ENCODE measurements at regions not wholly inside any gene's neighbourhood (a gene's known extent, or its start where the extent isn't known, plus 50 kb on each side); places are given as distances from the start of the nearest gene placed in this dataset.

DNA sequence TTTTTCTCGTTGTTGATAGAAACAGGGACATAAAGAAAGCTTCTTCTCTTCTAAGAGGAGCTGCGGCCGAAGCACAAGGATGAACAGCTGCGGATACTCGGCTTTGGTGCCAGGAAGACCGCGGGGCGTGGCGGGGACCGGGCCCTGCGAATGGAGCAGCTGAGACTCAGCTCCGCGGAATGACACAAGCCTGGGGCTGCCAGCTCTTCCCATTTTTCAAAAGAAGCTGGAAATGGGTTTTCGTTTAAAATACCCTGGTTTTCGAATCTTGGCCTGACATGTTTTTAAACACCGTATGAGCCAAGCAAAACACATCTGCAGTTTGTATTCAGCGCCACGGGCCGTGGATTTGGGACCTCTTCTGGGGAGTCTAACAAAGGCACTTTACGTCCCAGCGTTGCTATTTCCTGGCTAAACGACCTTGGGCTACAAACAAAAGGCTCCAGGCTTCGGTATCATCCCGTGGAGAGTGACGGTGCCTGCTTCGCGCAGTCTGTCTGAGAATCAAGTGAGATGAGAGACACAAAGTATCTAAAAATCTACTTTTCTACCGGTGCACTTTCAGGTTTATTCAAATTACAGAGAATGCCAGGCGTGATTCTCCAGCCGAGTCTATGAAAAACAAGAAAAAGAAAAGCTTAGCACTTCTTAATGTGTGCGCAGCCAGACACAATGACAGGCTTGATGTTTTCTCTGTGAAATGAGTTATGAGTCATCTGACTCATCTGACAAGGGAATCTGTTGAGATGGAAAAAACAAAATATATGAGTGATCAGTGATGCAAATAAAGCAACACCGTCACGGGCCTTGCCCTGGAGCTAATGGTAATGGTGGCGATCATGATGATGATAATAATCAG, 114.0 kb upstream of the TMEM132D start:
- no peak for DNase-seq (ENCODE audit: low read depth in 2 of 2)

DNA sequence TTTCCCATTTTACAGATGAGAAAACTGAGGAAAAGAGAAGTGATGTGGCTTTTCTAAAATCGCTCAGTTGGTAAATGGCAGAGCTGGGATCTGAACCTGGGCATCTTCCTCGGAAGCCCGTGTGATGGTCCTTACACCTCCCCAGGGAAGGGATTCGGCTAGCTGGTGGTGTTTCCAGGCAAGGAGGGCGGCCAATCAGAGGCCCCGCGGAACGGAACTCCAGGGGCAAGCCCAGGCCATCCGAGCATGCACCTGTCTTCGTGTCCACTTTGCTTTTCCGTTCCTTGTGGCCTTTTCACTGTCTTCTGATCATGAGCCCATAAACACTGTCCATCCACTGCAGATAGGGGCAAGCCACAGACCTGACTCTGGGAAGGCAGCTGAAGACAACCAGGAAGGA, 114.8 kb upstream of the TMEM132D start:
- no peak for DNase-seq (ENCODE audit: low read depth in 2 of 2)

DNA sequence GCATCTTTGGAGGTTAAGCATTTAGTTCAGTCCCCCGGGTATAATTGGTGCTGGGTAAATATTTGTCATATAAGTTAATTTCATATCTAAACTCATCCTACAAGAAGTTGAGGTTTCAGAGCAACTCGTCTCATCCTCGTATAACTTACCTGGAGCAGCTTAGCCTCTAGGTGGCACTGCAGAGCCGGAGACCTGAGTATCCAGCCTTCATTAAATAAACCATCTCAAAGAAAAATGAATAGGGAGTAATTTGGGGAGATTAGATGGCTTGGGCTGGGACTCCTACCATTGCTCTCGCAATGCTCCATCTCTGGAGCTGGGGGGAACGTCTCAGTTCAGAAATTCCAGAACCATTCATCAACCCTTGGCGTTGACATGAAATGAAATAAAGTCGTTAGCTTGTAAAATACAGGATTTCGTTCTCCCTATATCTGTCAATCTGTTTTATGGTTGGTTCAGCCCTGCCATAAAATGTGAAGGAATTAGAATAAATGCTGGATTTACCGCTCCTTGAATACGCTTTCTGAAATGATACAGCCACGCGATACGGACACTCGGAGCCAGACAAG, 122.9 kb upstream of the TMEM132D start:
- DNase-seq (ENCODE audit: low read depth in 2 of 2), result peak; percentile 18 to 28

DNA sequence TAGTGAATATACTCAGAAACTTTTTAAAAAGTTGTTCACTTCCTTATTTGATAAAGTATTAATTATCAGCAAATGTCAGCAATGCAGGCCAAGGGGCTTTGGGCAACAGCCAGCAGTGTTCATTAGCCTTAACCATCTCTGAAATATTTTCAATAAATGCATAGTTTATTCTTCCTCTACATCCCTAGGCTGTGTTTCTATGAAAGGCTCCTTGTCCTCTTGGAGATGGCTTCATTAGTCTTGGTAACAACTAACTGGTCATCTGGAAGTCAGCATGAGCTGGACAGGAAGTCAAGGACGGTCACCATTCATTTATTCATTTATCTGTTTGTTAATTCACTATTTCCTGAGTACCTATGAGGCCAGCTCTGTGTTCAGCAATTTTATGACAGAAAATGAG, 124.0 kb upstream of the TMEM132D start:
- no peak for DNase-seq (ENCODE audit: low read depth in 2 of 2)

DNA sequence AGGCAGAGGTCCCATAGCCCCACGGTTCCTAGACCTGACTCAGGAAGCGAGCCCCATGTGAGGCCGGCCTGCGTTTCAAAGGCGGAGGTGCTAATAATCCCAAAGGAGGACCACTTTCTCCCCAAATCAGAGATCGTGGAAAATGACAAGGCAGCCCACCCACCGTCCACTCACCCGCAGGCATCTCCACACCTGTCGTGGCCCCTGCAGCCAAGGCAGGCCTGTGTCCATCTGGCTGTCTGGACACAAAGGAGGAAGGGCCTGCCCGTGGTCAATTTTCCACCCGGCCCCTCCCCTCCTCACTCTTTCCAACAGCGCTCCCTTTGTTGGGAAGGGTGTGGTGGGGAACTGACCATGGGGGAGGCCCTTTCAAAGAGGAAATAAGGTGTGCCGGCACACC, 125.3 kb upstream of the TMEM132D start:
- DNase-seq (ENCODE audit: low read depth in 2 of 2), result no peak

DNA sequence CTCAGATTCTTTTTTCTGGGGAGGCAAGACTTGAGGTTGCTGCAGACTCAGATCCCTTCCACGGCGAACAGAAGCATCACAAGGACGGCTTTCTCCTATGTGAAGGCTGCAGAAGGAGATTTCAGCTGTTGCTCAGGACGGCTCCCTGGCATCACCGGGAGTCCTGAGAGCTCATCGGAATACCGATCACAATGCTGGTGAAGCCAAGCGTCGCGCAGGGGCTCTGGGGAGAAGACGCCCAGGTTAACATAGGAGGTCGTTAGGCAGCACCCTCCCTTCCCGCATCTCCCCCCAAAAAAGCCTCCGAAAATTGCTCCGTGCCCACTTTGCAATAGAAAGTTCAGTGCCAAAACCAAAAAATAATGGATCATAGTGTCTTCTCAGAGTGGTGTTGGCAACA, 127.2 kb upstream of the TMEM132D start:
- no peak for DNase-seq (ENCODE audit: low read depth in 2 of 2)

DNA sequence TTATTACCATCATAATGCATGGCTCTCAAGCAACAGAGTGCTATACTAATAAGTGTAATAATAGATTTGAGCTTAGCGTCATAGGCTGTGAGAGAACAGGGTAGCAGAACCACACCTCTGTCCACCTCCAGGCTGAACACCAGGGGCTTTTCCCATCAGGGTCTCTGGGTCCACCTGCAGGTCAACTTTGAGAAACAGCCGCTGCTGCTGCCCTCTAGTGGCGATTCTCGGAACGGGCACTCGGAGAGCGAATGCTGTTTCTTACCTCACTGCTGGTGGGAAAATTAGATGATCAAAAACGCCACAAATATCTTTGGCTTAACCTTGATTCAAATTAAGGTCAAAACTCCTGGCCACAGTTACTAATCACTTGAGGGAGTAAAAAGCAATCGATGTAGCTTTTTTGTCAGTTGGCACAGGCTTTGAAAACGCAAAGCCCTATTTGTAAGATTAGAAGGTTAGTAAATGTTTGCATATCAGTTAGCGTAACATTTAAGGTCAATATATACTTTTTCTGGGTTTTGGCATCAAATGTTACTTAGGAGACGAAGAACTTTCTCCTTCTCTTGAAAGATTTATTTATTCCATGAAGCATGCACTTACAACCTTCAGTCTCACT, 127.9 kb upstream of the TMEM132D start:
- DNase-seq (ENCODE audit: low read depth in 2 of 2), result peak; percentile 41 to 67

DNA sequence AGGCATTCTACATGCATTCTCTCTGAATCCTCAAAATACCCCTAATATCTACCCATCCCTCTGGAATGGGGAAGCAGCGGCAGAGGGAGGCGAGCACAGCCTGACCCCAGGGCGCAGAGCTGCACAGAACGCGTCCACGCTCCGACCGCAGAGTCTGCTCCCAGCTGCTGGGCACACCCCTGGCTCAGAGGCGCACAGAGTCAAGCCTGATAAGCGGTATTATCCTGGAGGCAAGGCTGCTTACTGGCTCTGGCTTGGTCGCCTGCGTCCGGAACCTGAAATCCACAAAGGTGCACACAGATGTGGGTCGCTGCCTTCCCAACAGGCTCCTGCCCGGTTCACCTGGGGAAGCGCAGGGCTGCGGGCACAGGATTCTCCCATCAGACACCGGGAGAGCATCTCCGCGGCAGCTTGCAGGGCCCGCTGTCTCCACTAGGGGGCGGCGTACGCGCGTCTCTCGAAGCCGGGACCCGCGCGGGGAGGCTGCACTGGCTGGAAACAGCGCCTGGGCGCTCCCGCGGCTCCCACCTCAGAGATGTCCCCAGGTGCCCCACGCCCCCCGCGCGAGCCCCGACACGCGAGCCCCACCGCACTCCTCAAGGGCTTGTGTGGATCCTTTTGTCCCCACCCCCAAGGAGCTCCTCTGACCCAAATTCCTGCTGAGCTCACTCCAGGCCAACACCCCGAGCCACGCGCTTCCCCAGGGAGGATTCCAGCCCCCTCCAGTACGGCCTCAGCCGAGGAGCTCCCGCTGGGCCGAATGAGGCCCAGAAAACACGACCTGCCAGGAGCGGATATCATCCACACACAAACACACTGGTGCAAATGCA, 120.1 kb upstream of the FZD10 start:
- peak; percentile 34 to 69 for DNase-seq (ENCODE audit: low read depth in 2 of 2)

DNA sequence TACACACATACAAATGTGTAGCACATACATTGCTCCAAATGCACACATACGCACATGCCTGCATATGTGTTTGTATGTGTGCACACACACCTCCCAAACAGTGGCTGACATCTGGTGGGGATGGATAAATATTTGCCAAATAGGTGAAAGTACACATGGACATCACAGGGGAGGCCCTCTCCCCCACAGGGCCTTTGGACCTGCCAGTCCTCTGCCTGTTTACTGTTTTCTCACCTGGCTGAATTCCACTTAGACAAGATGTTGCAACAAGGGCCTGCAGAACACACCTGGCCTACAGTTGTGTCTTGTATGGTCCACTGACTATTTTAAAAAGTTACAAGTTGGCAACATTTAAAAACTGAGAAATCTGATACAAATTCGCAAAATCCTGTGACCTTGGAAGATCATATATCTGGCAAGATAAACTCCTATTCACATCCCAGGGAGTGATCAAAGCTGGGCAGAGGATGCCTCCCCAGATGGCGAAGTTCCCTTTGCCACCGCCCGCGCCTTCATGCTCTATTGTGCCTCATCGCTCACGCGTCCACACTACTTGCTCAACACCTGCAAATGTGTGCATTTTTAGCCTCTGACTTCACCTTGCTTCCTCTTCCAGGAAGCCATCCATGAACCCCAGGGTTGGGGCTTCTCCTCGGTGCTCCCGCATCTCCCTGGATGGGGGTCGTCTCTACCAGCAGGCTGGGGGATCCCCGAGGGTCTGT, 118.4 kb upstream of the FZD10 start:
- DNase-seq (ENCODE audit: low read depth in 2 of 2), result no peak

DNA sequence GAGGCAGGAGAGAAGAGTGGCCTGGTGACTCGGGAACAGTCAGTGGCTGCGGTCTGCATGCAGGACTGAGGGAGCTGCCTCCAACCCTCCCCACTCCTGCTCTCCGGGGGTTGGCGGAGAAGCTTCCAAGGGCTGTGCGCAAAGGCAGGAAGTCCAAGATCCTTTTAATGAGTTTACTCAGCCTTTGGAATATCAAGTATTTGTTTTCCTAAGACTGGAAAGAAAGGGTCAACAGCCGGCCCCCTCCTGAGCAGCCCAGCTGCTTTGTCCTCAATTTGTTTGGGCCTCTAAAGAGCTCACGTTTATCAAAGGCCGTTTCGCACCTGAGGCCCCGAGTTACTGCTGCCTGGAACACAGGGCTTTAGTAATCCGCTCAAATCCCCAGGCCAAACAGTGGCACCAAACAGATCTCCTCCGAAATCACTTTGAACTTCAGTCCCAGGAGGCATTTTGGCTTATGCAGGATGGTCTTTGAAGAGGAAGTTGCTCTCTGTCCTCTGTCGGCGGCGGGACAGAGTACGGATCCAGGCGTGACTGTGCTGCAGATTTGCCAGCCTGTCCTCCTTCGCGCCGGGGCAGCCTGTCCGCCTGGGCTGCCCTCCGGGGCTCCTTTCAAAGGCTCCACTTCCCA, 117.2 kb upstream of the FZD10 start:
- no peak for DNase-seq (ENCODE audit: low read depth in 2 of 2)

DNA sequence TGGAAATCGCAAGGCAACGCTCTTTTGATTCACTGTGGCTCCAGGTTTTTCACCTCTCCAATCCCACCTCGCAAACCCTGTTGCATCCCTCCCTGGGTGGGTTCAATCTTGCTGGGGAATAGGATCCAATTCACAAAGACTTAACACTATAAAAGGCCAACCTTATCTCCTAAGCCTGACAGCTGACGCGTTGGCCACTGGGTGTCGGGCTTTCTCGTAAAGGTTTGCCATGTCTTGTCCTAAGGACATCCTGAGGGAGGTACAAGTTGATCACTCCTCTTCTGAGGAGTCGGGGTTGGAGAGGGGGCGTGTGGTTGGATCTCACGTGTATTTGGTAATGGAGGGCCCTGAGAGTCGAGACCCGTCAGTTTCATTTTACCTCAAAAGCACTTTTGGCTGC, 112.6 kb upstream of the FZD10 start:
- no peak for DNase-seq (ENCODE audit: low read depth in 2 of 2)

DNA sequence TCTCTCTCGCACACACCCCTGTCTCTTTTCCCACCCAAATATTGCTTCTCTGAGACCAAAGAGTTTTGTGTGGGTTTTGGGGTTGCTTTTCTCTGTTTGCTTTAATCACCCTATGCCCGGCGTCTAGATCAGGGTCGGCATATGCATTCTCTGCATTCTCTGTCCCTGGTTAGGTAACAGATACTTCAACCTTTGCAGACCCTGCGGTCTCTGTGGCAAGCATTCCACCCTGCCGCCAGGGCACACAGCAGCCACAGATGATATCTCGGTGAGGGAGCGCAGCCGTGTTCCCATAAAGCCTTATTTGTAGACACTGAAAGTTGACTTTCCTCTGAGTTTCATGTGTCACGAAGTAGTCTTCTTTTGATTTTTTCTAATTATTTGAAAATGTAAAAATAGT, 110.4 kb upstream of the FZD10 start:
- DNase-seq (ENCODE audit: low read depth in 2 of 2), result no peak

DNA sequence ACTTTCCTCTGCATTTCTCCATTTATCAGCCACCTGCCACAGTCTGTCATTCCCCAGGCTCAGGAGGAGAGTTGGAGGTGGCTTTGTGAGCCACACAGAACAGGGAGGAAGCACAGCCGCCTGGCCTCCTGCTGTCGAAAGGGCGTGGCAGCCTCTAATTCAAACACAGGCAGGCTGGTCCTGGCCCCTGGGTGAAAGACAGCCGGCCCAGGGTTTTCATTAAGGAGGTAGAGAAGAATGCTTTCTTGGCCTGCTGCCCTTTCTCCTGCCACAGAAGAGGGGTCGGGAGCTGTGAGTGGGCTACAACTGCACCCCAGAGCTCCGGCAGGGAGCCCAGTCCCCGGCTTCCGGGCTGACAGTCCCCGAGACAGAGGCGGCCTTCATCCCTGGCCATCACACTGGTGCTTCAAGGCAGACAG, 108.6 kb upstream of the FZD10 start:
- no peak for DNase-seq (ENCODE audit: low read depth in 2 of 2)

DNA sequence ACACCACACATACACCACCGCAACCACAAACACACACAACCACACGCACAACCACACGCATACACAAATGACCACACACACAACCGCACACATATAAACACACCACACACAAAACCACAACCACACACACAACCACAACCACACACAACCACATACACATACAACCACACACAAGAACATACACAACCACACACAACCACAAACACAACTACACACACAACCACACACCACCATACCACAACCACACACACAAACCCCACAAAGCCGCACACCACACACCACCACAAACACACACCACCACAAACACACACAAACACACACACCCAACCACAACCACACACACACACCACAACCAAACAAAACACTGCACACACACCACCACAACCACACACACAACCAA, 107.5 kb upstream of the FZD10 start:
- DNase-seq (ENCODE audit: low read depth in 2 of 2), result no peak

DNA sequence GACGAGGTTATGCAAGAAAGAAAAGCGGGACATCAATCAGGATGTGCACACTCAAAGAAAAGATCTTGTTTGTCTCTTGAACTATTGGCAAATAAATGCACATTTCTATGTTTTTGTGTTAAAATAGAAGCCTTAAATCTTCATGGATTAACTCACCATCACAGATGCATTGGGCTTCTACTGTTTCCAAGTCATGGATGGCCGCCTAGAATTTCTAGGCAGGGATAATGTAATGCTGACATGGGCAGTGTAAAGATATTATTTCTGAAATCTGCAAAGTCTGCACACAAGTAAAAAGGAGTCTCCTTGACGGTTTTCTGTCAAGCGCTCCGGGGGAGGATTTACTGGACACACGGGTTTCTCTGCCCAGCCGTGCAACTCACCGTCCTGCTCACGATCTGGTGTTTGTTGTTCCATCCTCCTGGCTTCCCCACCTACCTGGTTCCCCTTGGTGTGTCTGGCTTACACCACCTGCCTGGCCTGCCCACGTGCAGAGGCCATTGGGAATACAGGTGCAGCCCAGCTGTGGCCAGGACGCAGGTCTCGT, 103.3 kb upstream of the FZD10 start:
- no peak for DNase-seq (ENCODE audit: low read depth in 2 of 2)

DNA sequence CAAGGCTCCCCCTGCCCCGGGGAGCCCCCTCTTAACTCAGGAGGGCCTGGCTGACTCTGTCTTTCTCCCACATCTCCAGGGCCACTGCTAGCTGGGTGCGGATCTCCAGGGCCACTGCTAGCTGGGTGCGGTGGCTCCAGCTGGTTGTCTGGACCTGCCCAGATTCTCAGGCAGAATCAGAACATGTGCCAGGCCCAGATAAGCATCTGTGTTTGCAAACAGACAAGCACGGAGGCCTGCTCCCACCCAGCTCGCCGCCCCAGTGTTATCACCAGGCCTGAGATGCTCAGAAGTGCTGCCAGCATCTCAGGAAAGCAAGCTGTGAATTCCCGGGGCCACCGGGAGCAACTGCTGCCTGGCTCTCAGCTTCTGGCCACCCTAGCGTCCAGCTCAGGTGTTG, 98.4 kb upstream of the FZD10 start:
- no peak for DNase-seq (ENCODE audit: low read depth in 2 of 2)

DNA sequence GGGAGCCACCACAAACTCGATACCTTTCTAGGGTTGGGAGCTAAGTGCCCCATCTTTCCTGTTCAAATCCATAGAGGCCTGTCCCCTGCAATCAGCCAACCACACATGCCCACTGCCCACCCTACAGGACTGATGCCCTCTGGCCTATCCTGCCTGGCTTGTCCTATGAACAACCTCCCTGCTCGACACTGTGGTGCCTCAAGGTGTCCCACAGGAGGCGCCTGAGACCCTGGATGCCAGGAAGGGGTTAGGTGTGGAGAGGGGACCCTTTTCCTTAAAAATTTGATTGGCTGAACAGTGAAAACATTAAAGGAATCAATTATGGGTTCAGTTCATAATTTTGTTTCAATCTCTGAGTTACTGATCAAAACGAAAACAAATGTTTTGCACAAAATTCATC, 97.3 kb upstream of the FZD10 start:
- DNase-seq (ENCODE audit: low read depth in 2 of 2), result no peak

DNA sequence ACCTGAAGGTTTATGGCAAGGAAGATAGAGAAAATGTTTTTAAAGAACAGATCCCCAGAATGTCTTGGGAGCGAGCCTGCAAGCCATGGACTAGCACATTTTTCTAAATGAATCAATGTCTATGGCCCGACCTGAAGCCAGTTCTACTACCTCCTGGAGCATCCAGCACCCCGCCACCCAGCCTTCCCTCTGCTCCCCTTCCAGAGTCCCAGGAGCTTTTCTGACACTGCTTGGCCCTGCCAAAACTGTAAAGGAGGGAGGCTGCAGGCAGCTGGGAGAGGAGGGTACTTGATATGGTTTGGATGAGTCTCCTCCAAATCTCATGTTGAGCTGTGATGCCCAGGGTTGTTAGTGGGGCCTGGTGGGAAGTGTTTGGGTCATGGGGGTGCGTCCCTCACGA, 95.5 kb upstream of the FZD10 start:
- no peak for DNase-seq (ENCODE audit: low read depth in 2 of 2)

DNA sequence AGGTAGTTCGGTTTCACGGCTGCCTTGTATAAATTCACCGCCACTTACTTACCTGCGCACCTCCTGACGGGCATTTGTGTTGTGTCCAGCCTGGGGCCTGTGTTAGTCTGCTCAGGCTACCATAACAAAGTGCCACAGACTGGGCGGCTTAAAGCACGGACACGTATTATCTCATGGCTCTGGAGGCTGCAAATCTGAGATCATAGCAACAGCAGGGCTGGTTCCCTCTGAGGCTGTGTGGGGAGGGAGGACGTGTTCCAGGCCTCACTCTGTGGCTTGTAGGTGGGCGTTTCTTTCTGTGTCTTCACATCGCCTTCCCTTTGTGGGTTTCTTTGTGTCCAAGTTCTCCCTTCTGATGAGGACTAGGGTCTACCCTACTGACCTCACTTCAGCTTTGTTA, 93.5 kb upstream of the FZD10 start:
- no peak for DNase-seq (ENCODE audit: low read depth in 2 of 2)

DNA sequence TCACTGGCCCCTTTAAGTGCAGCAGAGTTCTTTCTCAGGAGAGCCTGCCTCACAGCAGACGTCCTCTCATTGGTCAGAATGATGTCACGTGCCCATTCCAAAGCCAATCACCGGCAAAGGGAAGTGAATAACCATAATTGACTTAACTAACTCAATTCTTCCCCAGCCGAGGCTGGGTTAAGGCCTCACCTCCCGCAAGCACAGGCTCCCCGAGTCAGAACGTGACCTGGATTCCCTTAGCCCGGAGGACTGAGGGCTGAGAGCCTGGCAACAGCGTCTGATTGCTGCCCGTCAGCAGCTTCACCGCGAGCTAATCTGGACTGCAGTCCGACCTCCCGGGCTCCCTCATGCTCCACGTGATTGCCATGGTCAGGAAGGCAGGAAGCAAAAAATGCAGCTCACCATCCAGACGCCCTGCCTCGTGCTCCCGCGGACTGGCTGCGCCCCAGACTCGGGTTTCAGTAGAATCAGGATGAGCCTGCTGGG, 92.1 kb upstream of the FZD10 start:
- DNase-seq (ENCODE audit: low read depth in 2 of 2), result no peak

DNA sequence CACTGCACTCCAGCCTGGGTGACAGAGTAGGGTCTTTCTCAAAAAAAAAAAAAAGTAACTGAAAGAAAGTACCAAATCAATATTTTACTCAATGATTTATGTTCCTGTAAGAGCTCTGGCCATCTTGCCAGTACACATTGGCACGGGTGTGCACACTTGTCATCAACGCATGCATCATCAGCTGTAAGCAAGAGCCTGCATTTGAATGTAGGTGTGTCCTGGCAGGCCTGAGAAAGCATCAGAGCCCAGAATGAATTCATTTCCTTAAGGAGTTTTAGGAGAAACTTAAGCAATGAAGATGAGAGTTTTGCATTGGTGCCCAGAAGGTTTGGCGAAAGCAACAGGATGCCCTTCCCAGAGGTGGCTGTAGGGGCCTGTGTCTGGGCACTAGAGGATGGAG, 88.5 kb upstream of the FZD10 start:
- no peak for DNase-seq (ENCODE audit: low read depth in 2 of 2)
